Left forelimb (tissue), 1 donor: ENCODE measurements at regions not wholly inside any gene's neighbourhood (a gene's known extent, or its start where the extent isn't known, plus 50 kb on each side); places are given as distances from the start of the nearest gene placed in this dataset.
A peak's percentile ranks its signal among the peaks of the same experiment; 100 is the strongest.

Experiments
- DNase-seq: peaks from one replicate; pipeline ENCODE4 v3.0.0-alpha.2; 2018; ENCODE audit warnings: low spot score

DNA sequence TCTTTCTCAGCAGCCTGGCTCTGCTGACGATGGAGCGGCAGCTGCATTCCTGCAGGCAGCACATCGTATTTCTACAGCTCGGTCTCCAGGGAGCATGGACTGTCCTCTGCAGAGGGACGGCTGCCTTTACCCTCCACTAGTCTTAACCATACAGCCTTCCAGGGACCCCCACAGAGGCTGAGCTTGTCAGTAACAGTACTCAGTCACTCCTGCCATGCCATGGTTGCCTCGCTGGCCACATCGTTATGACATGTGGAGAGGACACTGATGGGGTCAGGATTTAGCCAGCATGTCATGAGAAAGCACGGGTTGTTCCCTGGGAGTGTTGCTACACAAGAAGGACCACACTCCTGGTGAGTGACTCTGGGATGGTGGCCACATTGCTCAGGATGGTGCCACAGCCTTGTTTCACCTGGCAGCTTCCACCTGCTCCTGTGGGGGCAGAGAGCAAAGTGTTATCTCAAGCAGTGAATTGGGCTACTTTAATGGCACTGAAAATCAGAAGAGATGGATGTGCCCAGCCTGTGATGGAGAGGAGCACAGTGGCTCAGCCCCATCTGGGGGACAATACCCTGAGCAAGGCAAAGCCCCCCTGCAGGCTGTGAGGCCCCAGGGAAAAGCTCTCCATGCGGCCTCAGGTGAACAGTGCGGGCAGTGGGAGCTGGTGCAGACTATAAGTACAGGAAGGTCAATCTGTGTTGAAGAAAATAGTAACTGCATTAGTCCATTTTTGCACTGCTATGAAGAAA lies 443.9 kb downstream of the TCERG1L start:
- peak; percentile 22 for DNase-seq

DNA sequence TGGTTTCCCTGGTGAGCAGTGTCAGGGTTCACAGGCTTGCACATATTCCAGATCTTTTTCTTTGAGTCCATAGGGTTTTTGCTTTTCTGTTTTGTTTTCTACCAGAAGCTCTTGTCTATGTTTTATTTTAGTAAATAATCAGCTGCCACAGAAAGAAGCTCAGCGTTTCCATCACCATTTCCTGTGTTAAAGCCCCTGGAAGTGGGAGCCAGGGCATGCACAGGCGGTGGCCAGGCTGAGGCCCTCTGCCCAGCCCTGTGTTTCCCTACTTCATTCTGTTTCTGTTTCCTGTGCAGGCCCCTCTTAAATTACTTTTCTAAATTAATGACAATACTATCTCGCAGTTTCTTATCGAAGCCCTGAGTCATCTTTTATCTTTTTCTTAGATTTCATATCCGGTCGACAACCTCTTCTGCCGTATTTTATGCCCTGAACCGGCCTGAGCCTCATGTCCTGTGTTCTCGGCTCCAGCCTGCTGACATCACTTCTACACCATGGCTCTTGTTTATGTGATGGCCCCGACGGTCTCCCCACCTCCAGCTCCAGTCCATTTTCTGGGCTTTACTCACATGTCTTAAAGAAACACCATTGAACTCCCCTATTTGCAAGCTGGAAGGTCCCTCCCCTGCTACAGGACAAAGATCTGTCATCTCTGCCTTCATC lies 442.2 kb downstream of the TCERG1L start:
- peak; percentile 28 for DNase-seq

DNA sequence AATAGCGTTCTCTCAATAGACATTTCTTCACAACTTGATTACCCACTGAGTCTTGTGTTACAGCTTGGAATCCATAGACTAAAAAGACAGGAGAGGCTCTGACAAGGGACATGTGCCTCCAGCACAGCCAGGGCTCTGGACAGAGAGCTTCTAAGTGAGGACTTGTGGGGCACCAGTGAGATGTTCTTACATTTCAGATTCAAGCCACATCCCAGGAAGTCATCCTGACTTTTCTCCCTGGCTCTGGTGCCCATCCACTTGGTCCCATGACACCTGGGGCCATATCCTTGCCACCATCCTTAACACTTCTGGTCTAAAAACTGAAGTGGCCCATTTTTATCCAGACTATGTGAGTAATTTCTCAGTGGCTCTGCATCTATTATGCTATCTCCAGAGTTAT lies 440.1 kb downstream of the TCERG1L start:
- peak; percentile 23 for DNase-seq

DNA sequence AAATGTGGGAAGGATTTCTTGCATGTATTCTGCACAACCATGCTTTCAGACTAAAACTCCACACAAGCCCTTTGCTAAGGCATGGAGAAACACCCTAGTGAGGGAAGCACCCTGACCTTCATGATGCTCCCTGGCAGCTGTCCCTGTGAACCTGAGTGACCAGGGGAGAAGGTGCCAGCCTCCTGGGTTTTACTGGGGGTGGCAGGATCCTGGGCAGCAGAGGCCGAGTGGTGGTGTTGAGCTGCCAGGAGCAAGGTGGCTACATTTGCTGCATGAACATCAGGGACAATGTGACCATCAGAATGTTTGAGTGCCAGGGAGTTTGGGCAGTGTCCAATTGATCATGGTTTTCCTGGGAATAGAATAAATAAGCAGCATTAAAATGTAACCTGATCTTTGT lies 437.9 kb downstream of the TCERG1L start:
- no peak for DNase-seq

DNA sequence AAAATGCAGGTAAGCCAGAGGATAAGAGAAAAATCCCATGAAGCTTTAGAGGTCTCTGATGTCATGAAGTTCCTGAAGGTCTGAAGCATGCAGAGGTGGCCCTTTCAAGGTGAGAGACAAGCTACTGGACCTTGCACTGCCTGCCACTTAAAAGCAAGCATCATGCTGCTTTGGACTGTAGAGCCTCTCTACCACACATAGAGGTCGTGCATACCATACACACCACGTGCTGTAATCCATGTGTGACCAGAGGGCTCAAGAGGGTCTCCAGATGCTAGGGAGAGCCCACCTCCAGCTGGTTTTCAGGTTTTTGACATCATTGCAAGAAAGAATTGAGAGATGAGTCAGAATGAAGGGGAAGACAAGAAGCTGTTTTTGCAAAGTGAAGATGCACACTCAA lies 436.4 kb downstream of the TCERG1L start:
- no peak for DNase-seq

DNA sequence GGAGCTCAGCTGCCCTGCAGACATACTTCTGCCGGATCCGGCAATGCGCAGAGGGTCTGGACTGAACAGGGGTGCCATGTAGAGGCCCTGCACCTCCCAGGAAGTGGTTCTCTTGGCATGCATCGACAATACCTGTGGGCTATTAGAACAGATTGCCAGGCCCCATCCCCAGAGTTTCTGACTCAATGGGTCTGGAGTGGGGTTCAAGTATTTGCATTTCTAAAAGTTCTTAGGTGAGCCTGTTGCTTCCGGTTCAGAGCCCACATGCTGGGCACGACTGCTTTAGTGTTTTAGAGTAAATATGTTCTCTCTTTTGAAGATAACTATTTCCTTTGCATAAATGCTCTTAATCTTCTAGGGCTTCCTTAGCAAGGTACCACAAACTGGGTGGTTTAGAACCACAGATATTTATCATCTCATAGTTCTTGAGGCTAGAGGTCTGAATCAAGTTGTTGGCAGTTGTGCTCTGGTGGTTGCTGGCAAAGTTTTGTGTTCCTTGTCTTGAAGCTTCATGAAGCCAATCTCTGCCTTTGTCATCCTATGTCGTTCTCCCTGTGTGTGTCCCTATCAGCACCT lies 435.5 kb downstream of the TCERG1L start:
- no peak for DNase-seq

DNA sequence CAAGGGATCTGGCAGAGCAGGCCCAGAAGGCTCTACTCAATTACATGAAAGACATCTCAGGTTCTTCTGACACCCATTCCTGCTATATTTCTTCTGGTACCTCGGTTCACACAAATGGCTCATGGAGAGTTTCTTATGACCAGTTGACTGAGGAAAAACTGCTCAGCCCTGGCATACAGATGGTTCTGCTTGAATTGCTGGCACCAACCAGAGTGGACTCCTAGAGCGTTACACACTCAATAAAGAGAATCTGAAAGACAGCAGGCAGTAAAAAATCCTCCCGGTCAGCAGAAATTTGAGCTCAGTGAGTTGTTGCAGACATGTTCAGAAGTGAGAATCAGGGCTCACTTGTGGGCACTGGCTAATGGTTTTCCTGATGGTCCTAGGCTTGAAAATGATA lies 434.4 kb downstream of the TCERG1L start:
- no peak for DNase-seq

DNA sequence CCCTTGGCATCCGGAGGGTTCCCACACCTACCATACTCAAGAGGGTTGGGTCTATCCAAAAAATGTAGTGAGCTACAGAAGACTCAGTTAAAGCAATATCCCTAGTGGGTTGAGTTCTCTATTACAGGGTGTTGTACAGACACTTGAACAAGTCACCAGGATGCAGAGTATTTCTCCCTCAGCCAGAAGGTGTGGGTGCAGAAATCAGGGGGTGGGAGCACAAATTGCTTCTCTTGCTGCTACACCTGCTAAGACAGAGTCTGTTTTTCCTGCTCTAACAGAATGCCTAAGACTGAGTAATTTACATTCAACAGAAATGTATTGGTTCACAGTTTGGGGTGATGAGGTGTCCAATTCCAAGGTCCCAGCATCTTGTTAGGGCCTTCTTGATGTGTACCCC lies 433.4 kb downstream of the TCERG1L start:
- DNase-seq = no peak

DNA sequence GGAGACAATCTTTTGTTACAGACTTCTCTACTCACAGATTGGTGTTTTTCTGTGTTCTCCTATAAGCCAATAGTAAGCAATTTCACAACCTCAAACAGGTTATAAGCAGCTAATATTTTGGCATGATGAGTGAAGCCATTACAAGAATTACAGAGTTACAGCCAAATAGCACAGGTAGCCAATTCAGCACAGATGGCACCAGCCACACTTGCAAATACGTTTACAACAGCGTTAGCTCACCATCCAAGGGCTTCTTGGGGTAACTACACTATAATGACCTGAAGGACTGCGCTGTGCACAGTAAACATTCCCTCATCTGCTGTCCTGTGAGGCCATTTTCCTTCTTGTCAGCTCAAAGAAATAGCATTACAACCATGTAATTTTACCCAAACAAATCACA lies 428.6 kb downstream of the TCERG1L start:
- no peak for DNase-seq

DNA sequence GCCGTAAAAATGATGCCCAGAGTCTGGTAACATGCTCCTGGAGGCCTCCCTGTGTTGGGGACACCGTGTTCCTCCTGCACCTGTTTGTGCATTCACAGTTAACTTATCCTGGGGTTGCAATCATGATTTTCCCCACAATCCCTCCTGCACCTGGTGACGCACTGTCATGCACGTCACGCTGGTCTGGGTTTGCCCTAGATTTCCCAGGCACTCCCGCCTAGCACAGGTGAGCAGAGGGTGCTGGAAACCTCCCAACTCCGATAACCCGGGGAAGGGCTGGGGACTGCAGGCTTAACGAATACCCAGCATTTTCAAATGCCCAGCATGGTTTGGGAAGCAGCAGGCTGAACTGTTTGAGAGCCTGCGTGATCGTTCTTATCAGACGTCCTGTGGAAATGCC lies 427.1 kb downstream of the TCERG1L start:
- DNase-seq = no peak

DNA sequence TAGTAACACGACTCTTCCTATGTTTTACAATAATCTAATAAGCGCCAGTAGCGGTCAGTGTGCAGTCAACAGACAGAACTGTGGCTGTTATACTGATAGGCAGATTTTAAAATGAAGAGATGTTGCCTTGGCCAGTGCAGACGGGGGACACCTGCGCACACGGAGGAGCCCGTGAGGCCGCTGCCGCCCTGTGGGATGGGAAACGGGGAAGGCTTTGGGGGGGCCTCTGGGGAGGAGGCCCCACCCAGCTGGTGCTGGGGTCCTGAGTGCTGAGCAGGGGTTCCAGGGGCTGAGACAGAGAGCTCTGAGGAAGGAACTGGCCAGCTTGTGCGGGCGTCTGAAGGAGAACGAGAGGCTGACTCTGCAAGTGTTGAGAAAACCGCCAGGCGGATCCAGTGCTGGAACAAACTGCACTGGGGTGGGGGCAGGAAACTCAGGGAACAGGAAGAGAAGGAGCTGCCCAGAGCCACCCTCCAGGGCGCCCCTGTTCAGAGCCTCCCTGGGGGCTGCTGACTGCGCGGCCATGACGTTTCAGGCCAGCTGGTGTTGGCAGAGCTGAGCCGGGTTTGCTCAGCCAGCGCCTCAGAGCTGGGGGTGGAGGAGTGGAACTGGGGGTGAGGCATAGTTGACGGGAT lies 426.4 kb downstream of the TCERG1L start:
- no peak for DNase-seq

DNA sequence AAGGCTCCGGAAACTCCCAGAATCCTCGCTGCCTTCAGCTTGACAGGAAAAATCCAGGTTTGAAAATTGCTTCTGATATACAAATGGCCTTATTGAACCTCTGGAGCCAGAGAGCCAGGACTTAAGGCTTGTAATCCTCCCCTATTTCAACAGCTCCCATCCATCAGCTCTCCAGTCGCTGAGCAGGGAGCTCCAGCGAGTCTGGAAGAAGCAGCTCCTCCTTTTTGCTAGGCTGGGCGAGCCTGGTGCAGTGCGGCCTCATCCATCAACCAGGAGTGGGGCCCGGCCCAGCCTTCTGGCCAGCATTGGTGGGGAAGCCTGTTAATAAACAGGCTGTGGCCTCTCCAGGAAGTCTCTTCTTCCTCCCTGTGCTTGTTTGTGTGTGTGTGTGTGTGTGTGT lies 424.4 kb downstream of the TCERG1L start:
- no peak for DNase-seq

DNA sequence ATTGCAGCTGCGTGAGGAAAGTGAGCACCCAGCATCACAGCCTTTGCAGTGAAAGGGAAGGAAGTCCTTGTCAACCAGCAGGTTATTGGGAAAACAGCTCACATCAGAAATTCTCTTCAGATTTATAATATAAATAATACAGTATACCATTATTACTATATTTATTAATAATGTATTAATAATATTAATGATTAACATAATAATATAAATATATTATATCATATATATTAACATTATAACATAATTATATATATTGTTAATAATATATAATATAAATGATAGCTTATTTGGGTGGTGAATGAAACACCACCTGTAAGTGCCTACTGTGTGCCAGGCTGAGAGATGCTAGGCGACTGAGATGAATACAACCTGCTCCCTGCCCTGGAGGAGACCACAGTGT lies 423.0 kb downstream of the TCERG1L start:
- no peak for DNase-seq

DNA sequence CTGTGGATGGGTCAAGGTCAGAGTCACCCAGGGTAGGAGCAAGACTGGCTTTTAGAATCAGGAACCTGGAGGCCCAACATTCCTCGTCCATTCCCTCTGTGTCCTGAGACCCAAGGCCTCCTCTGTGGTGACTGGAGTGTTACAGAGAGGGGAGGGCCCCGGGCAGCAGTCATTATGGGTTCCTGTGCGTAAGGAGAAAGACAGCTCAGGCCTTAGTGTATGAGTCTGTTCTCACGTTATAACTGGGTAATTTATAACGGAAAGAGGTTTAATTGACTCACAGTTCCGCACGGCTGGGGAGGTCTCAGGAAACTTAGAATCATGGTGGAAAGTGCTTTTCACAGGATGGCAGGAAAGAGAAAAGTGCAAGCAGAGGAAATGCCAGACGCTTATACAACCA lies 422.3 kb downstream of the TCERG1L start:
- no peak for DNase-seq

DNA sequence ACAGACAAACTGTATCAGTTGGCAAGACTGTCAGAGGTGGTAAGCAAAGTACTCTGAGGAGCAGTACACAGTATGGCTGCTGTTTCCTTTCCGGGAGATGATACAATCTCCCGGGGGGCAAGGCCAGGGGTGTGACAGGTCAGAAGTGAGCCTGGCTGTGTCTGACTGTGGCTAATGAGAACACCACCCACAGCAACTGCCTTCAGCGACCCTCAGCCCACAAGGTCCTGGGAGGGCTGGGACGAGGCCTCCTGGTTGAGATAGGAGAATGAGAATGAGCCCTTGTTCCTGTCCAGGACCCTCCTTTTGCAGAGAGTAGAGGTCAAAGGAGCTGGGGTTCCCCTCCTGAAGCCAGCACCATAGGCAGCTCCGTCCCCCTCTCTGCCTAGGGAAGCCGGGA lies 421.7 kb downstream of the TCERG1L start:
- DNase-seq = no peak

DNA sequence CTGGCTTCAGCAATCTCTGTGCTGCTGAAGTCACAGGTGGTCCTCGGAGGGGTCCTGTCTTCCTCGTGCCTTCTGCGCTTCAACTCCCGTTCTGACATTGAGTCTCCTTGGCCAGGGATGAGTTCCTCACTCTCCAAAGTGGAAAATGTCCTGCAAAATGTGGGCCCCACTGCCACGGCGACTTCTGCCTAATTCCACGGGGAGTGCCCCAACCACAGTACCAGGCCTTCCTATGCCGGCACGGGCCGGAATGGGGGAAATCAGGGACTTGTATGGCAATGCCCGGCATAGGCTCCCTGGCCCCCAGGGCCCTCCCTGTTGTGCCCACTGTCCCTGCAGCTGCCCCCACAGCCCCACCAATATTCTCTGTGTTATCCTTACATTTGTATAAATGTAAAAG lies 420.5 kb downstream of the TCERG1L start:
- no peak for DNase-seq

DNA sequence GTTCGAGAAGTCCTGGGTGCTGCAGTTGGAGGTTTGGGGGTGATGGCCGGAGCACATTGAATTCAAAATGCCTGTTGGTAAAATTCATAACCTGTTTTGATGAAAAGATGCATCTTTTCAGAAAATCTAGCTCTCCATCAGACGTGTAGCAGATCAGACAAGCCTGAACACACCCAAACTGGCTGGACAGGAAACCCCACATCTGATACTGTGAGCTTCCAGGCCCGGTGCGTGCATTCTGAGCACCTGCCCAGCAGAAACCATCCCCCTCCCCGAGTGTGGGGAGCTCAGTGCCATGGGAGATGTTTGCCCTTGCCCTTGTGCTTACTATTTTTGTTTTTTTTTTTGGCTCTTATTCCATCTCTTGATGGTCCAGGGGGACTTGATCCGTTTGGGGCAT lies 417.1 kb downstream of the TCERG1L start:
- DNase-seq = no peak

DNA sequence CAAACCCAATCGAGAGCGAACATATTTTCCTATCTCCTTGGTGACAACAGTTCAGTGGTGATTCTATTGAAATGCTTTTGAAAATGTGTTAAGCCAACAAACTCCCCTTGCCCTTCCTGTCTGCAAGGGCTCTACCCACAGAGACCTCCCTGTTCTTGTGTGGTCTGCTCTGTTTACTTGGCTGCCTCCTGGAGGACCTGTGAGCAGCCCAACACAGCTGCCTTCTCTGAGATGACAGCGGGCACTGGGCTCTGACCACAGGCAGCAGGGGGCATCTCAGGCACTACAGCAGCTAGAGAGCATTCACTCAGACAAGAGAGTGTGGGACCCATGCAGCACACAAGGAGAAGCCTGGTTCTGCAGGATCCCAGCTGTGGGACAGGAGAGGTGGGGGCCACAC lies 416.4 kb downstream of the TCERG1L start:
- no peak for DNase-seq

DNA sequence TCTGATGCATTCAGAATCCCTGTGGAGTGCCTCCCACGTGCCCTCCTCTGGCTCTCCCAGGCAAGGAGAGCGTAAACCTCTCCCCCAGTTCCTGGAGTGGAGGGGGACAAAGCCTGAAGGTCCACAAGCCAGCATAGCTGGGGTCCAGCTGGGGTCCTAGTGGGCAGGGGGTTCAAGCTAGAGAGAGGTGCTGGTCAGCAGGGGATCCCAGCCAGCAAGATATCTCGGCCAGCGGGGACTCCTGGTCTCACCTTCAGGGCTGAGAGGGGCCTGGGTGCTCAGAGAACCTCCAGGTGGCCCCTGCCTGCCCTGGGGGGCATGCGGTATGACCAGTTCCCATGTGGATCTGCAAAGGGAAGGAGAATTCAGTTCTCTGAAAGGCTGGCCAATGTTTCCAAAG lies 413.7 kb downstream of the TCERG1L start:
- DNase-seq = peak; percentile 2

DNA sequence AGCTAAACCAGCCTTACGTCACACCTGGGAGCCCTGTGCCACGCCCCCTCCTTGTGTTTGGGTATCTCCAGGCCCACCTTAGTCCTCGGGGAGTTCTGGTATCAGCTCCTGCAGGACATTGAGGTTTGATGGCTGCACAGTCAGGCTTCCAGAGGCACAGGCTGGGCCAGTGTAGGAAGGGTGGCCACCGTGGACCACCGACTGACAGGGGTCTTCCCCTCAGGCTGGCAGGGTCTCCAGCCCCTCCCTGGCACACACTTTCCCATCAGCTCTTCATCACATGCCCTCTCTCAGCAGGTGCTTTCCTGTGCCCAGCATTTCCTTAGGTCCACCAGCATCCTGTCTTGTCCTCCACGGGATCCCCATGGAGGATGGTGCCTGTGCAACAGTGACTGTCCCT lies 413.1 kb downstream of the TCERG1L start:
- peak; percentile 30 for DNase-seq

DNA sequence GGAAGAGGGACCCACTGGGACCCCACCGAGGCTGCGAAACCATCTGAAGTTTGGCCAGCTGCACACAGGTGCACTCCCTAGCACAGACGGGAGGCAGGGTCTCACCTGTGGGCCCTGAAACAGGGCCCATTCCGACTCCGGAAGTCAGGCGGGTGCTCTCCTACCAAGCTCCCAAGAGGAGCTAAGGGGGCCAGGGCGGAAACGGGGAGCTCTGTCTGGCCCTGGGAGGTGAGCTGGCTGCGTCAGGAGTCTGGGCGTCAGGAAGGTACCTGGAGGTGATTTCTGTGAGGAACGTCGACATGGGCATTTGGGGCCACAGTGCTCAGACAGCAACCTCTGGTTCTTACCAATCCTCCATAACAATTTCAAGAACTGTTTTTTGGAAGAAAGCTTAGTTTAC lies 411.7 kb downstream of the TCERG1L start:
- no peak for DNase-seq

DNA sequence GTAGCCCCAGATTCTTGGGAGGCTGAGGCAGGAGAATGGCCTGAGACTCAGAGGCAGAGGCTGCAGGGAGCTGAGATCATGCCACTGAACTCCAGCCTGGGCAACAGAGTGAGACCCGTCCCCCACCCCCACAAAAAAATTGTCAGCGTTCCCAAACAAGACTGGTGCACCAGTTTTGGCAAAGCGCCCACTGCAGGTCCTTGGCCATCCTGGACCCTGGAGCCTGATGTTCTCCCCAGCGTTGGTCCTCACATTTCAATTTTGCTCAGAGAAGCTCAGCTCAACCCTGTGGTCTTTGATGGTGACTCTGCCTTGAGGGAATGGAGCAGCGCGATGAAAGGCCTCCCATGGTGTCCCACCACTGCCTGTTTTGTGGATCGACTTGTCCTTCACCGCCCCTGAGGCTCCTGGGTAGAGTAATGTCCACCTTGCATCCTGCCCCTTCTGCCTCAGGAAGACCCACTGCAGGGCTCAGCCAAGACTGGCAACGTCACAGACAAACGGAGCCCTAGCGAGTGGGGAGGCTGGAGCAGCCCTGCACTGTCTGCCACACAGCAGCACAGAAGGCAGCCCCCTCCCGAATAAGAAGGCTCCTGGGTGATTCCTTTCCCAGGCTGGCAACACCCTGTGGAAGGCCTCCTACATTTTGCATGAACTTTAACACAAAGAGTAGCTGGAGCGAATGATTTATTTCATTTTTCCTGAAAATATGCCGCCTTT lies 410.9 kb downstream of the TCERG1L start:
- no peak for DNase-seq
